ENCODE measurements at regions not wholly inside any gene's neighbourhood (a gene's known extent, or its start where the extent isn't known, plus 50 kb on each side); places are given as distances from the start of the nearest gene placed in this dataset.
"Not testable (repeated sequence)": the region's sequence is repeated elsewhere in the genome, so short reads cannot be mapped to it uniquely, and the experiment has no call there.

- not testable (repeated sequence) for TF ChIP-seq CTCF (conservative IDR thresholded peaks at IDR 0.05; ENCODE audit: low read depth, low read length); EZH2 (IDR thresholded peaks at IDR 0.05; ENCODE audit: low read length, unreplicated experiment); EZH2phosphoT487 (IDR thresholded peaks at IDR 0.05; ENCODE audit: borderline replicate concordance, low read length)
These were observed 1562.1 kb downstream of the KHDRBS2 start for GRCh38 chr6:60723935-60724334.
